PC-9 (cell line): ENCODE measurements at regions not wholly inside any gene's neighbourhood (a gene's known extent, or its start where the extent isn't known, plus 50 kb on each side); places are given as distances from the start of the nearest gene placed in this dataset.

ENCODE experiments used
- BruUV-seq: library from RNA; stranded (reverse); fragments of 400-500 nt; replicated peaks from 2 replicates; lab custom pipeline; 2021; lab: Mats Ljungman, UMichigan
- CTCF ChIA-PET: fragments of 300-600 bp; sonication (Branson Sonifier 250); formaldehyde crosslinking; loops from one replicate; lab custom pipeline; 2022; ENCODE audit warnings: antibody characterized with exemption; lab: Charles Lee
- POLR2A ChIA-PET: fragments of 300-600 bp; sonication (Branson Sonifier 250); formaldehyde crosslinking; loops from one replicate; lab custom pipeline; 2022; ENCODE audit warnings: antibody characterized with exemption; ENCODE audit not compliant: unreplicated experiment; lab: Charles Lee
- DNase-seq, 2 experiments: peaks; one replicate each; pipeline versions ENCODE4 v3.0.0 to v3.0.0-alpha.2; 2015 to 2022; ENCODE audit warnings: mixed read lengths in 1 of 2
- H2AFZ ChIP-seq: fragments of 200-600 bp; sonication (generic); 2 replicates; pipeline ENCODE4 v1.8.1; 2017; ENCODE audit warnings: antibody characterized with exemption
- H3F3A ChIP-seq: fragments of 200-600 bp; sonication (generic); 2 replicates; pipeline ENCODE4 v1.8.1; 2017; ENCODE audit warnings: antibody characterized with exemption, mild to moderate bottlenecking, low read depth; ENCODE audit not compliant: insufficient read depth
- H3K27ac ChIP-seq: fragments of 200-600 bp; sonication (generic); 2 replicates; pipeline ENCODE4 v1.6.1; 2016; ENCODE audit warnings: mixed run types
- H3K27me3 ChIP-seq: fragments of 200-600 bp; sonication (generic); 2 replicates; pipeline ENCODE4 v1.6.1; 2016; ENCODE audit warnings: low read depth, mixed run types; ENCODE audit not compliant: insufficient read depth
- H3K36me3 ChIP-seq: fragments of 200-600 bp; sonication (generic); 2 replicates; pipeline ENCODE4 v1.6.1; 2016; ENCODE audit warnings: low read depth, mixed run types
- H3K4me1 ChIP-seq: fragments of 200-600 bp; sonication (generic); replicated peaks from 2 replicates; pipeline ENCODE4 v1.6.1; 2016; ENCODE audit warnings: mixed run types; ENCODE audit not compliant: insufficient read depth
- H3K4me2 ChIP-seq: fragments of 200-600 bp; sonication (generic); 2 replicates; pipeline ENCODE4 v1.6.1; 2017; ENCODE audit warnings: mixed run types
- H3K4me3 ChIP-seq: fragments of 200-600 bp; sonication (generic); 2 replicates; pipeline ENCODE4 v1.6.1; 2016; ENCODE audit warnings: mixed run types
- H3K79me2 ChIP-seq: fragments of 200-600 bp; sonication (generic); 2 replicates; pipeline ENCODE4 v1.6.1; 2017; ENCODE audit warnings: low read depth, mixed run types
- H3K9me2 ChIP-seq: fragments of 200-600 bp; sonication (generic); 2 replicates; pipeline ENCODE4 v1.8.1; 2017; ENCODE audit warnings: mild to moderate bottlenecking; ENCODE audit not compliant: insufficient read depth
- H3K9me3 ChIP-seq: fragments of 200-600 bp; sonication (generic); 2 replicates; pipeline ENCODE4 v1.8.1; 2016; ENCODE audit warnings: low read depth; ENCODE audit not compliant: insufficient read depth
- H4K20me1 ChIP-seq: fragments of 200-600 bp; sonication (generic); 2 replicates; pipeline ENCODE4 v1.8.1; 2017; ENCODE audit not compliant: insufficient read depth
- CTCF ChIP-seq: fragments of 200-600 bp; sonication (generic); conservative IDR thresholded peaks from 2 replicates; pipeline ENCODE4 v1.6.1; 2017; ENCODE audit warnings: mixed run types, antibody characterized with exemption, mild to moderate bottlenecking, moderate library complexity
- EZH2 ChIP-seq: fragments of 200-600 bp; sonication (generic); IDR thresholded peaks from 2 replicates; pipeline ENCODE4 v1.8.0; 2017; ENCODE audit warnings: antibody characterized with exemption, low read depth
- intact Hi-C: fragments of 100-400 bp; cut with micrococcal nuclease; formaldehyde crosslinking; loops from one replicate; pipeline ENCODE4 v1.10.0; 2022; ENCODE audit not compliant: unreplicated experiment

- no peaks in the 10 kb centered on the region for H4K20me1 ChIP-seq
- no peaks in the 10 kb centered on the region for H3K79me2 ChIP-seq
- no peaks in the 10 kb centered on the region for H3K27me3 ChIP-seq
- peaks cover 6% of the 10 kb centered on the region; the same call in 1 of the 2 replicates for H3F3A ChIP-seq
- peaks cover 26% of the 10 kb centered on the region for H3K4me1 ChIP-seq
- intact Hi-C loops: no loop called here
- TF ChIP-seq CTCF: no peak
- H3K36me3 ChIP-seq: no peaks in the 10 kb centered on the region
- H2AFZ ChIP-seq: no peak overlapping the region
- H3K27ac ChIP-seq: no peak overlapping the region
- H3K4me2 ChIP-seq: no peak overlapping the region
- POLR2A ChIA-PET: interaction anchor here (0.6 kb wide), 1 partner anchor 21 kb away, joined by 5 read pairs; no protein-coding TSS in a partner anchor
- BruUV-seq: no TSS peak
- no peaks in the 10 kb centered on the region for H3K9me3 ChIP-seq
- H3K9me2 ChIP-seq: no peaks in the 10 kb centered on the region
- DNase-seq: peak in 1 of 2 experiments; percentile 19
- CTCF ChIA-PET: no interaction called here
- H3K4me3 ChIP-seq: no peak overlapping the region
Measured at GRCh38 chr2:20516646-20517341, 69.9 kb downstream of the RHOB start.

GRCh38 chr2:20519309-20519708 is 72.4 kb downstream of the RHOB start:
- H3K36me3 ChIP-seq: no peaks in the 10 kb centered on the region
- no peak overlapping the region for H3K4me3 ChIP-seq
- H3K4me1 ChIP-seq: peaks cover 23% of the 10 kb centered on the region
- POLR2A ChIA-PET: no interaction called here
- no peak for TF ChIP-seq CTCF
- no peak overlapping the region for H3K4me2 ChIP-seq
- H3F3A ChIP-seq: peaks cover 6% of the 10 kb centered on the region; the same call in 1 of the 2 replicates
- no TSS peak for BruUV-seq
- H2AFZ ChIP-seq: no peak overlapping the region
- H3K27me3 ChIP-seq: no peaks in the 10 kb centered on the region
- intact Hi-C loops: no loop called here
- H3K27ac ChIP-seq: no peak overlapping the region
- CTCF ChIA-PET: interaction anchor here (0.6 kb wide), 1 partner anchor 11 kb away, joined by 6 read pairs; no protein-coding TSS in a partner anchor
- no peak for DNase-seq
- H3K79me2 ChIP-seq: no peaks in the 10 kb centered on the region
- no peaks in the 10 kb centered on the region for H3K9me2 ChIP-seq
- H3K9me3 ChIP-seq: no peaks in the 10 kb centered on the region
- no peaks in the 10 kb centered on the region for H4K20me1 ChIP-seq

- TF ChIP-seq CTCF (no peak), EZH2 (no peak)
- Histone ChIP-seq H3K4me2 (no peak overlapping the region), H3F3A (peaks cover 11% of the 10 kb centered on the region; the same call in 1 of the 2 replicates), H3K27ac (no peak overlapping the region), H3K9me2 (no peaks in the 10 kb centered on the region), H3K79me2 (no peaks in the 10 kb centered on the region), H4K20me1 (no peaks in the 10 kb centered on the region), H2AFZ (no peak overlapping the region), H3K27me3 (no peaks in the 10 kb centered on the region), H3K4me3 (no peak overlapping the region), H3K4me1 (peaks cover 23% of the 10 kb centered on the region), H3K9me3 (no peaks in the 10 kb centered on the region), H3K36me3 (no peaks in the 10 kb centered on the region)
- ChIA-PET POLR2A (no interaction called here), CTCF (no interaction called here)
- intact Hi-C loops: no loop called here
- no peak for DNase-seq
- BruUV-seq: no TSS peak
Measured at GRCh38 chr2:20520128-20520527, 73.3 kb downstream of the RHOB start.
